Suprapubic skin (tissue), 3 donors: ENCODE measurements at regions not wholly inside any gene's neighbourhood (a gene's known extent, or its start where the extent isn't known, plus 50 kb on each side); places are given as distances from the start of the nearest gene placed in this dataset.

Experiments used
- CTCF ChIP-seq, 2 donors: fragments of 200-600 bp in 1 of 2; fragments of 450-650 bp in 1 of 2; sonication (generic) in 1 of 2; IDR thresholded peaks; one replicate each; pipeline ENCODE4 v1.5.1; 2016 to 2019; ENCODE audit warnings: antibody characterized with exemption in 2 of 2, mild to moderate bottlenecking in 1 of 2, moderate library complexity in 1 of 2
- EP300 ChIP-seq: sonication (generic); formaldehyde crosslinking; IDR thresholded peaks from one replicate; pipeline ENCODE4 v1.6.1; 2017; ENCODE audit warnings: antibody characterized with exemption

- TF ChIP-seq EP300 (no peak), CTCF (IDR thresholded peaks at IDR 0.05) (no peak)
These were observed 139.2 kb upstream of the SLC30A5 start for GRCh38 chr5:68954618-68954910.
